Fibroblast of mammary gland (primary cell): ENCODE measurements at regions not wholly inside any gene's neighbourhood (a gene's known extent, or its start where the extent isn't known, plus 50 kb on each side); places are given as distances from the start of the nearest gene placed in this dataset.
A peak's percentile ranks its signal among the peaks of the same experiment; 100 is the strongest.

Experiments
- DNase-seq: peaks from one replicate; pipeline ENCODE4 v3.0.0-alpha.2; 2010; ENCODE audit warnings: low read depth
- H3K4me3 ChIP-seq: 2 replicates; pipeline ENCODE4 v1.5.1; 2011; ENCODE audit warnings: low read depth, mild to moderate bottlenecking, low read length, moderate library complexity; ENCODE audit not compliant: control insufficient read depth
- CTCF ChIP-seq: conservative IDR thresholded peaks from 2 replicates; pipeline ENCODE4 v1.5.1; 2011; ENCODE audit warnings: low read depth, low read length, inconsistent platforms; ENCODE audit not compliant: control insufficient read depth, insufficient read depth

GRCh38 chr4:65983061-65983460 is 312.8 kb upstream of the EPHA5 start:
- no peak for TF ChIP-seq CTCF
- H3K4me3 ChIP-seq, result no peak overlapping the region
- DNase-seq, result peak; percentile 24

GRCh38 chr4:65976287-65976686 is 306.0 kb upstream of the EPHA5 start:
- no peak for TF ChIP-seq CTCF
- DNase-seq, result no peak
- H3K4me3 ChIP-seq, result no peak overlapping the region

GRCh38 chr4:65973186-65973585 is 302.9 kb upstream of the EPHA5 start:
- no peak for DNase-seq
- TF ChIP-seq CTCF, result no peak
- H3K4me3 ChIP-seq, result no peak overlapping the region

- no peak overlapping the region for H3K4me3 ChIP-seq
- no peak for DNase-seq
- no peak for TF ChIP-seq CTCF
Measured at GRCh38 chr4:65971686-65972085, 301.4 kb upstream of the EPHA5 start.

GRCh38 chr4:65968831-65969558 is 298.7 kb upstream of the EPHA5 start:
- DNase-seq, result peak; percentile 68
- TF ChIP-seq CTCF, result no peak
- no peak overlapping the region for H3K4me3 ChIP-seq

- no peak for TF ChIP-seq CTCF
- H3K4me3 ChIP-seq, result no peak overlapping the region
- DNase-seq, result no peak
Measured at GRCh38 chr4:65960751-65961150, 290.5 kb upstream of the EPHA5 start.

GRCh38 chr4:65954416-65954815 is 284.1 kb upstream of the EPHA5 start:
- no peak for DNase-seq
- no peak for TF ChIP-seq CTCF
- no peak overlapping the region for H3K4me3 ChIP-seq
